ENCODE measurements at regions not wholly inside any gene's neighbourhood (a gene's known extent, or its start where the extent isn't known, plus 50 kb on each side); places are given as distances from the start of the nearest gene placed in this dataset.

DNA sequence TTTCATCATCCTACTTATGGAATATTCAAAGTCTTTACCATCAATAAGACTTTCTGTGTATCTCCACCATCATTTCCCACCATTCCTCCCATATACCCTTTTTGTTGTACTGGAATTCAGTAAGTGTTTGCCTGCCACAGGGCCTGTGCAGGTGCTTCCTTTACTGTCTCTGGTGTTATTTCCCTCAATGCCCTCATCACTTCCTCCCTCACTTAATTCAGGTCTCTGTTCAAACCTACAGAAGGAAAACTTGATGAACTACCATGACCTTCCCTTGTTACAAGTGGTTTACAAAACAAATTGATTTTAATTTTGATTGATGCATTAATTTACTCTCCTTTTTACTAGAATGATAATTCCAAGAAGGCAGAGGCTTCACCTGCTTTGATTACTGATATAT is 159.5 kb upstream of the FAT4 start:
- H4K20me1 ChIP-seq (ENCODE audit: control insufficient read depth, insufficient read depth): no peaks in the 10 kb centered on the region
- TF ChIP-seq SREBF2 (IDR thresholded peaks at IDR 0.05; ENCODE audit: low read length): no peak
- no peak for TF ChIP-seq BMI1 (IDR thresholded peaks at IDR 0.05; ENCODE audit: borderline replicate concordance)
- no peak for TF ChIP-seq HDAC2 (IDR thresholded peaks at IDR 0.05)
- TF ChIP-seq BCL11A (IDR thresholded peaks at IDR 0.05; ENCODE audit: low read depth, low read length): no peak
- no peak for TF ChIP-seq YBX1 (IDR thresholded peaks at IDR 0.05)
- no peak overlapping the region for H3K9ac ChIP-seq (ENCODE audit: control insufficient read depth, insufficient read depth, low read length)
- no peaks in the 10 kb centered on the region for H3K4me1 ChIP-seq (ENCODE audit: control insufficient read depth, insufficient read depth, low read length)
- no peaks in the 10 kb centered on the region for H3K27me3 ChIP-seq (replicated peaks in 1 of 2; ENCODE audit: control insufficient read depth in 2 of 2, insufficient read depth in 2 of 2, low read length in 1 of 2)
- no peak overlapping the region for H3K4me3 ChIP-seq
- H3K27ac ChIP-seq (ENCODE audit: control insufficient read depth, insufficient read depth): no peak overlapping the region
- SMC1A ChIA-PET (ENCODE audit: uncharacterized antibody, unreplicated experiment): no interaction called here
- no peaks in the 10 kb centered on the region for H3K79me2 ChIP-seq (ENCODE audit: control insufficient read depth, insufficient read depth, low read length)
- RAD21 ChIA-PET (ENCODE audit: unreplicated experiment): no interaction called here
- BruUV-seq (replicated peaks): no TSS peak
- POLR2A ChIA-PET: no interaction called here
- no peak for FAIRE-seq
- intact Hi-C loops (cut with micrococcal nuclease; ENCODE audit: unreplicated experiment) (no loop called here), in situ Hi-C loops (cut with MboI) (no loop called here)
- CTCF ChIA-PET: no interaction called here
- DNase-seq (ENCODE audit: low read depth, low spot score): no peak
- no peak overlapping the region for H3K4me2 ChIP-seq (ENCODE audit: control insufficient read depth, insufficient read depth)
- H2AFZ ChIP-seq (ENCODE audit: control insufficient read depth, low read depth, low read length): no peak overlapping the region
- no peak for ATAC-seq
- no peaks in the 10 kb centered on the region for H3K9me3 ChIP-seq (replicated peaks; ENCODE audit: control insufficient read depth, insufficient read depth, low read length)
- H3K36me3 ChIP-seq (ENCODE audit: control insufficient read depth in 2 of 2, insufficient read depth in 2 of 2, low read length in 1 of 2): no peaks in the 10 kb centered on the region

DNA sequence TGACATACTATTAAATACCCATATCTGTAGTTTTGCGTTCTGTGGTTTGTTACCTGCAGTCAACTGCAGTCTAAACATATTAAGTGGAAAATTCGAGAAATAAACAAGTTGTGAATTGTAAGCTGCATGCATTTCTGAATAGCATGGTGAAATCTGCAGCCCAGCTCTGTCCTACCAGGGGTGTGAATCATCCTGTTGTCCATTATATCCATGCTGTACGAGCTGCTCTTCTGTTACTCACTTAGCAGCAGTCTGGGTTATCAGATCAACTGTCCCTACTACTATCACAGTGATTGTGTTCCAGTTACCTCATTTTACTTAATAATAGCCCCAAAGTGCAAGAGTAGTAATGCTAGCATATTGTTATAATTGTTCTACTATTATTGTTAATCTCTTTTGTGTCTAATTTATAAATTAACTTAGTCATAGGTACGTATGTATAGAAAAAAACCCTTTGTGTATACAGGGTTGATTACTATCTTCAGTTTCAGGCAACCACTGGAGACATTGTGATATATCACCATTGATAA is 173.7 kb upstream of the FAT4 start:
- Histone ChIP-seq H3K4me1 (ENCODE audit: control insufficient read depth, insufficient read depth, low read length) (no peaks in the 10 kb centered on the region), H3K4me2 (ENCODE audit: control insufficient read depth, insufficient read depth) (no peak overlapping the region), H3K4me3 (no peak overlapping the region), H4K20me1 (ENCODE audit: control insufficient read depth, insufficient read depth) (no peaks in the 10 kb centered on the region), H3K27ac (ENCODE audit: control insufficient read depth, insufficient read depth) (no peak overlapping the region), H3K9ac (ENCODE audit: control insufficient read depth, insufficient read depth, low read length) (no peak overlapping the region), H3K27me3 (replicated peaks in 1 of 2; ENCODE audit: control insufficient read depth in 2 of 2, insufficient read depth in 2 of 2, low read length in 1 of 2) (no peaks in the 10 kb centered on the region), H2AFZ (ENCODE audit: control insufficient read depth, low read depth, low read length) (no peak overlapping the region), H3K36me3 (ENCODE audit: control insufficient read depth in 2 of 2, insufficient read depth in 2 of 2, low read length in 1 of 2) (no peaks in the 10 kb centered on the region), H3K9me3 (replicated peaks; ENCODE audit: control insufficient read depth, insufficient read depth, low read length) (no peaks in the 10 kb centered on the region), H3K79me2 (ENCODE audit: control insufficient read depth, insufficient read depth, low read length) (no peaks in the 10 kb centered on the region)
- ATAC-seq (no peak), FAIRE-seq (no peak), DNase-seq (ENCODE audit: low read depth, low spot score) (no peak)
- ChIA-PET RAD21 (ENCODE audit: unreplicated experiment) (no interaction called here), POLR2A (no interaction called here), CTCF (no interaction called here), SMC1A (ENCODE audit: uncharacterized antibody, unreplicated experiment) (no interaction called here)
- BruUV-seq (replicated peaks): no TSS peak
- in situ Hi-C loops (cut with MboI): no loop called here
- WGBS (ENCODE audit: insufficient coverage, insufficient replicate concordance, low lambda C conversion rate, missing lambda C conversion rate): 22% methylated on average over 4 of the region's 4 CpGs
- intact Hi-C loops (cut with micrococcal nuclease; ENCODE audit: unreplicated experiment): no loop called here
- TF ChIP-seq ZNF24 (IDR thresholded peaks at IDR 0.05) (no peak), CHD4 (IDR thresholded peaks at IDR 0.05) (no peak), STAT3 (IDR thresholded peaks at IDR 0.05; ENCODE audit: low read depth, low read length) (no peak)
- TF ChIP-seq, protein P1, sequence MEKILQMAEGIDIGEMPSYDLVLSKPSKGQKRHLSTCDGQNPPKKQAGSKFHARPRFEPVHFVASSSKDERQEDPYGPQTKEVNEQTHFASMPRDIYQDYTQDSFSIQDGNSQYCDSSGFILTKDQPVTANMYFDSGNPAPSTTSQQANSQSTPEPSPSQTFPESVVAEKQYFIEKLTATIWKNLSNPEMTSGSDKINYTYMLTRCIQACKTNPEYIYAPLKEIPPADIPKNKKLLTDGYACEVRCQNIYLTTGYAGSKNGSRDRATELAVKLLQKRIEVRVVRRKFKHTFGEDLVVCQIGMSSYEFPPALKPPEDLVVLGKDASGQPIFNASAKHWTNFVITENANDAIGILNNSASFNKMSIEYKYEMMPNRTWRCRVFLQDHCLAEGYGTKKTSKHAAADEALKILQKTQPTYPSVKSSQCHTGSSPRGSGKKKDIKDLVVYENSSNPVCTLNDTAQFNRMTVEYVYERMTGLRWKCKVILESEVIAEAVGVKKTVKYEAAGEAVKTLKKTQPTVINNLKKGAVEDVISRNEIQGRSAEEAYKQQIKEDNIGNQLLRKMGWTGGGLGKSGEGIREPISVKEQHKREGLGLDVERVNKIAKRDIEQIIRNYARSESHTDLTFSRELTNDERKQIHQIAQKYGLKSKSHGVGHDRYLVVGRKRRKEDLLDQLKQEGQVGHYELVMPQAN (conservative IDR thresholded peaks at IDR 0.05): no peak

Data from GM12878 (cell line).